Hepatocyte (in vitro differentiated cells): ENCODE measurements at regions not wholly inside any gene's neighbourhood (a gene's known extent, or its start where the extent isn't known, plus 50 kb on each side); places are given as distances from the start of the nearest gene placed in this dataset.

Experiments
- EZH2 ChIP-seq: fragments of 200-600 bp; sonication (generic); IDR thresholded peaks from 2 replicates; pipeline ENCODE4 v1.6.1; 2016; ENCODE audit warnings: antibody characterized with exemption, mild to moderate bottlenecking, borderline replicate concordance
- EZH2phosphoT487 ChIP-seq: fragments of 200-600 bp; sonication (generic); IDR thresholded peaks from one replicate; pipeline ENCODE4 v1.6.1; 2018; ENCODE audit warnings: antibody characterized with exemption, mild to moderate bottlenecking, low read depth, moderate library complexity; ENCODE audit not compliant: unreplicated experiment, severe bottlenecking
- TF ChIP-seq, protein P1 (sequence below): fragments of 200-600 bp; sonication (generic); IDR thresholded peaks from 2 replicates; pipeline ENCODE4 v1.5.1; 2016; ENCODE audit warnings: antibody characterized with exemption, mild to moderate bottlenecking; ENCODE audit not compliant: poor library complexity

DNA sequence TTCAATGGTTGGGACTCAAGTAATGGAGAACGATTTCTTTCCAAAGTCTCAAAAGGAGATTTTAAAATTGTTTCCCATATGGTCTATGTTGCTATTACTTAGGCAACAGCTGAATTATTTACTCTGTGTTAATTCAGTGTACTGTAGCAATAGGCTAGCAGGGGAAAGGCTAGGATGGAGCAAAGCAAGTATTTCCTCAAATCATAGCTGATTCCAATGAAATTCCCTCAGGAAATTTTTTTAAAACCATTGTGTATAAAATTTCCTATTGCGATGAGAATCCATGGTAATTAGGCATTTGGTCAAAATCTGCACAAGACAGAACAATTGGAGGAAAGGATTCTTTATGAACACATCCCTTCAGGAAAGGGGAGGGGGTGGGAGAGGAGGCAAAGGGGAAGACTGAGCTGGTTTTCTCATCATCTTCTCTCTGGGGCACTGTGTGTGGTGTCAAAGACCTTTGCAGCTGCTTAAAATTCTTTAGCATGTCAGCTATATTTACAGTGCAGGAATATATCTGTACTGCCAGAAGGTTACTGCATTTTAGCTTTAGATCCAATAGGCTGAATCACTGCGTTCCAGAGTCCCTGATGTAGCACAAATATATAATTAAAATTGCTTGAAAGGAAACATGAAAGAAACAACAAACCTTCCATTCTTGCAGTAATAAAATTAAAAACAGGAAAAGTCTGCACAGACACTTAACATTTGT is 95.3 kb downstream of the ZNF608 start:
- TF ChIP-seq EZH2 (no peak), EZH2phosphoT487 (no peak)
- TF ChIP-seq, protein P1, sequence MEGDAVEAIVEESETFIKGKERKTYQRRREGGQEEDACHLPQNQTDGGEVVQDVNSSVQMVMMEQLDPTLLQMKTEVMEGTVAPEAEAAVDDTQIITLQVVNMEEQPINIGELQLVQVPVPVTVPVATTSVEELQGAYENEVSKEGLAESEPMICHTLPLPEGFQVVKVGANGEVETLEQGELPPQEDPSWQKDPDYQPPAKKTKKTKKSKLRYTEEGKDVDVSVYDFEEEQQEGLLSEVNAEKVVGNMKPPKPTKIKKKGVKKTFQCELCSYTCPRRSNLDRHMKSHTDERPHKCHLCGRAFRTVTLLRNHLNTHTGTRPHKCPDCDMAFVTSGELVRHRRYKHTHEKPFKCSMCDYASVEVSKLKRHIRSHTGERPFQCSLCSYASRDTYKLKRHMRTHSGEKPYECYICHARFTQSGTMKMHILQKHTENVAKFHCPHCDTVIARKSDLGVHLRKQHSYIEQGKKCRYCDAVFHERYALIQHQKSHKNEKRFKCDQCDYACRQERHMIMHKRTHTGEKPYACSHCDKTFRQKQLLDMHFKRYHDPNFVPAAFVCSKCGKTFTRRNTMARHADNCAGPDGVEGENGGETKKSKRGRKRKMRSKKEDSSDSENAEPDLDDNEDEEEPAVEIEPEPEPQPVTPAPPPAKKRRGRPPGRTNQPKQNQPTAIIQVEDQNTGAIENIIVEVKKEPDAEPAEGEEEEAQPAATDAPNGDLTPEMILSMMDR = no peak
